Parathyroid adenoma (tissue), 2 donors: ENCODE measurements at regions not wholly inside any gene's neighbourhood (a gene's known extent, or its start where the extent isn't known, plus 50 kb on each side); places are given as distances from the start of the nearest gene placed in this dataset.
"Not testable (repeated sequence)": the region's sequence is repeated elsewhere in the genome, so short reads cannot be mapped to it uniquely, and the experiment has no call there.

Experiments used
- H2AFZ ChIP-seq: fragments of 300-600 bp; sonication (generic); one replicate; pipeline ENCODE4 v1.7.0; 2017; ENCODE audit warnings: antibody characterized with exemption, mild to moderate bottlenecking
- H3K27ac ChIP-seq: fragments of 300-600 bp; sonication (generic); one replicate; pipeline ENCODE4 v1.7.0; 2017
- H3K27me3 ChIP-seq: fragments of 300-600 bp; sonication (generic); one replicate; pipeline ENCODE4 v1.7.0; 2017; ENCODE audit warnings: low read length; ENCODE audit not compliant: control insufficient read depth, insufficient read depth
- H3K36me3 ChIP-seq: fragments of 300-600 bp; sonication (generic); one replicate; pipeline ENCODE4 v1.7.0; 2017; ENCODE audit warnings: low read length; ENCODE audit not compliant: control insufficient read depth, insufficient read depth
- H3K4me1 ChIP-seq: fragments of 300-600 bp; sonication (generic); one replicate; pipeline ENCODE4 v1.7.0; 2017; ENCODE audit warnings: control low read depth
- H3K4me2 ChIP-seq: fragments of 300-600 bp; sonication (generic); one replicate; pipeline ENCODE4 v1.7.0; 2017; ENCODE audit warnings: low read length
- H3K4me3 ChIP-seq: fragments of 300-600 bp; sonication (generic); one replicate; pipeline ENCODE4 v1.7.0; 2017; ENCODE audit warnings: low read depth, low read length
- H3K79me2 ChIP-seq: fragments of 300-600 bp; sonication (generic); one replicate; pipeline ENCODE4 v1.7.0; 2017; ENCODE audit warnings: control low read depth
- H3K9ac ChIP-seq: fragments of 300-600 bp; sonication (generic); one replicate; pipeline ENCODE4 v1.7.0; 2017; ENCODE audit warnings: mild to moderate bottlenecking
- H3K9me3 ChIP-seq: fragments of 300-600 bp; sonication (generic); one replicate; pipeline ENCODE4 v1.7.0; 2017; ENCODE audit warnings: low read length; ENCODE audit not compliant: control insufficient read depth
- TF ChIP-seq, protein P1 (sequence below): fragments of 300-600 bp; sonication (generic); IDR thresholded peaks from one replicate; pipeline ENCODE4 v1.7.0; 2017; ENCODE audit warnings: antibody characterized with exemption, mild to moderate bottlenecking
- donor health status: primary hyperparathyroidism.

DNA sequence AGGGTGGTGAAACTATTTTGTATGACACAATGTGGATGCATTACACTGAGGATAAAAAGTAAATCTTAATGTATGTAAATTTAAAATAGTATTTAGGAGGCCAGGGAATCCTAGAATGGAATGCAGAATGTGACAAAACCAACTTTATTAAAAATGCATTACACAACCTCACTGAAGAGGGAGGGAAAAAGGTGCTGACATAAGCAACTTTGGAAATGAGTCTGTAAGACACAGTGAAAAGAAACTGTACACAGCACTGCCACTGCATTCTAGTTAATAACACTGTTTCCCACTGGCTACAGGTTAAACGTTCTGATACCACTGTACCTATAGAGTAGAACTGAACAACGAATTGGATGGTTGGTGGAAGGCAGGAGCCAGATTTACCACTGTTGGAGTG lies 308.8 kb upstream of the DPP6 start:
- not testable (repeated sequence) for H3K4me1 ChIP-seq, H3K27me3 ChIP-seq, H2AFZ ChIP-seq, H3K79me2 ChIP-seq, H3K4me3 ChIP-seq, H3K9ac ChIP-seq, H3K36me3 ChIP-seq, H3K4me2 ChIP-seq, H3K9me3 ChIP-seq, H3K27ac ChIP-seq

DNA sequence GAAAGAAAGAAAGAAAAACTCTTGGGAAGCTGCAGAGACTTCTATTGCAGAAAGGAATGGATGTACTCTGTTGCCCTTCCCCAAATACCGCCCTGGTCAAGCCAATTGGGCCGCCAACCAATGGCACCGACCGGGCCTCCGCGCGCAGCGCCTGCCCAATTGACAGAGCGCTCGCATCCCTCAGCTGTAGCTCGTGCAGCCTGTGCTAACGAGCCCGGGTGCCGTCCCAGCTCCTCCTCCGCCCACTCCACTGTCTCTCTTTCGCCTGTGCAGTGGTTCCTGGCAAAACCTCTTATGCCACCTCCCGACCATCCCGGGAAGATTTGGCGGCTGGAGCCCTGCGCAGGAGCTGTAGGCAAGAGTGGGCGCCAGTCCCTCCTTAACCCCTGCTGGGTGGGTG lies 304.2 kb upstream of the DPP6 start:
- H3K27ac ChIP-seq, H3K79me2 ChIP-seq, H3K4me1 ChIP-seq, H2AFZ ChIP-seq, H3K9ac ChIP-seq, H3K9me3 ChIP-seq, H3K27me3 ChIP-seq, H3K36me3 ChIP-seq, H3K4me3 ChIP-seq, H3K4me2 ChIP-seq: not testable (repeated sequence)

DNA sequence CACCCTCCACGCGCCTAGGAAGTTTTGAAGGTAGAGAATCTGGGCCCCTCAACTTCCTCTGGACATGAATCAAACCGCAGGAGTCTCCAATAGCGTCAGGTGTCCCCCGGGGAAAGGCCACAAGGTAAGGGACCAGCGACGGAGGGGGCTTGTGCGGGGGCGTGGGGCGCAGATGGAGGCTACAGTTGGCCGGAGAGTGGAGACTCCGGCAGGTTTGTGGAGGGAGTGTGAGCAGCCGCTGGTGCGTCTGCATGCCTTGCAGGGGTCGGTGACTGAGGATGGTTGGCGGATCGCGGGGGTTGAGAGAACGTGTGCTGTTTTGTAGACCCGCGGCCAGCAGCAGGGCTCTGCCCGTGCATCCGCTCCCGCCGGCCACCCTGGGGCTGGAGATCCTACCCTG lies 303.3 kb upstream of the DPP6 start:
- H2AFZ ChIP-seq, H3K4me1 ChIP-seq, H3K27me3 ChIP-seq, H3K36me3 ChIP-seq, H3K4me2 ChIP-seq, H3K9me3 ChIP-seq, H3K79me2 ChIP-seq, H3K27ac ChIP-seq, H3K4me3 ChIP-seq, H3K9ac ChIP-seq: not testable (repeated sequence)

DNA sequence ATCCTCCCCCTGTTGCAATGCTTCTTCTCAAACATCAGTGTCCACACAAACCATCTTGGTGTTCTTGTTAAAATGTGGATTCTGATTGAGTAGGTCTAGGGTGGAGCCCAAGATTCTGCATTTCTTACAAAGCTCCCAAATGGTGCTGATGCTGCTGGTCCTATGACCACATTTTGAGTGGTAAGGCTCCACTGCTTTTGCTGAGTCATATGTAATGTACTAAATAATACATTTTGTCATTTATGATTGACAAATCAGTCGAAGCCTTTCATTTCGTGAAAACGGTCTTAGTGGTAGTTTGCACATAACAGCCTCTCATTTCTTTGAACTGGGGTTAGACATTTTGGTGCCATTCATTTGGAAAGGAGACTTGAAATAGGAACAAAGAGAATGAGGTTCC lies 286.3 kb upstream of the DPP6 start:
- not testable (repeated sequence) for H3K4me2 ChIP-seq, H3K9ac ChIP-seq, H3K4me1 ChIP-seq, H3K27ac ChIP-seq, H3K27me3 ChIP-seq, H3K79me2 ChIP-seq, H3K9me3 ChIP-seq, H3K36me3 ChIP-seq, H3K4me3 ChIP-seq, H2AFZ ChIP-seq

DNA sequence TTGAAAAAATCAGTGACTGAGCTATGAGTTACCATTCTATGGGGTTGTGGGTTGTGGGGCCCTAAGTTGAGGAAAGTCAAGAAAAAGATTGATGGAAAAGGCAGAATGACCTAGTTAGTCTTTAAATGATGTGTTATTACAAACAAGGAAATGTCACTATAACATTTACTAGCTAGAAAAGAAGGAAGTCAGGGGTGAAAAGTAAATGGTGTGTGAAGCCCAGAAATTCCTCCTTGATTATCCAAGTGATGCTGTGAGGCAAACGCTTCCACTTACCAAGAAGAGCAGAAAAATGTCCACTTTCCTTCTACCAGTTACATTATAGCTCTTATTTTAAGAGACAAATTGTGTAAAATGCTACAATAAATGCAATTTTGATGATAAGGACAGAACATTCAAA lies 285.3 kb upstream of the DPP6 start:
- not testable (repeated sequence) for H3K4me2 ChIP-seq, H3K27me3 ChIP-seq, H2AFZ ChIP-seq, H3K9me3 ChIP-seq, H3K27ac ChIP-seq, H3K36me3 ChIP-seq, H3K9ac ChIP-seq, H3K79me2 ChIP-seq, H3K4me1 ChIP-seq, H3K4me3 ChIP-seq

DNA sequence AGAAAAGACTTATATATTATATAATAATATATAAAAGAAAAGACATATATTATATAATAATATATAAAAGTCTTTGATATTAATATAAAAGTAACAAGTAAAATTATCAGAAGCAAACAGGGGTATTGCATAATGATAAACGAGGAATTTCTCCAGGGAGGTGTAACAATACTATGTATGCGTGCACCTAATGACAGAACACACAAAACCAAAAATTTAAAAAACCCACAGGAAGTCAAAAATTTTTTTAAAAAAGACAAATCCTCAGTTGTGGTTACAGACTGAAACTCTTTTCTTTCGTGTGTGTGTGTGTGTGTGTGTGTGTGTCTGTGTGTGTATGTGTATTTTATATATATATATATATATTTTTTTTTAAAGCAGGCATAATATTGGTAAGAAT lies 279.2 kb upstream of the DPP6 start:
- Histone ChIP-seq H3K79me2 (no peaks in the 10 kb centered on the region), H2AFZ (no peak overlapping the region), H3K4me2 (no peak overlapping the region), H3K9ac (no peak overlapping the region), H3K36me3 (no peaks in the 10 kb centered on the region), H3K9me3 (no peaks in the 10 kb centered on the region), H3K27me3 (no peaks in the 10 kb centered on the region), H3K4me1 (no peaks in the 10 kb centered on the region), H3K27ac (no peak overlapping the region), H3K4me3 (no peak overlapping the region)
- TF ChIP-seq, protein P1, sequence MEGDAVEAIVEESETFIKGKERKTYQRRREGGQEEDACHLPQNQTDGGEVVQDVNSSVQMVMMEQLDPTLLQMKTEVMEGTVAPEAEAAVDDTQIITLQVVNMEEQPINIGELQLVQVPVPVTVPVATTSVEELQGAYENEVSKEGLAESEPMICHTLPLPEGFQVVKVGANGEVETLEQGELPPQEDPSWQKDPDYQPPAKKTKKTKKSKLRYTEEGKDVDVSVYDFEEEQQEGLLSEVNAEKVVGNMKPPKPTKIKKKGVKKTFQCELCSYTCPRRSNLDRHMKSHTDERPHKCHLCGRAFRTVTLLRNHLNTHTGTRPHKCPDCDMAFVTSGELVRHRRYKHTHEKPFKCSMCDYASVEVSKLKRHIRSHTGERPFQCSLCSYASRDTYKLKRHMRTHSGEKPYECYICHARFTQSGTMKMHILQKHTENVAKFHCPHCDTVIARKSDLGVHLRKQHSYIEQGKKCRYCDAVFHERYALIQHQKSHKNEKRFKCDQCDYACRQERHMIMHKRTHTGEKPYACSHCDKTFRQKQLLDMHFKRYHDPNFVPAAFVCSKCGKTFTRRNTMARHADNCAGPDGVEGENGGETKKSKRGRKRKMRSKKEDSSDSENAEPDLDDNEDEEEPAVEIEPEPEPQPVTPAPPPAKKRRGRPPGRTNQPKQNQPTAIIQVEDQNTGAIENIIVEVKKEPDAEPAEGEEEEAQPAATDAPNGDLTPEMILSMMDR, result no peak

DNA sequence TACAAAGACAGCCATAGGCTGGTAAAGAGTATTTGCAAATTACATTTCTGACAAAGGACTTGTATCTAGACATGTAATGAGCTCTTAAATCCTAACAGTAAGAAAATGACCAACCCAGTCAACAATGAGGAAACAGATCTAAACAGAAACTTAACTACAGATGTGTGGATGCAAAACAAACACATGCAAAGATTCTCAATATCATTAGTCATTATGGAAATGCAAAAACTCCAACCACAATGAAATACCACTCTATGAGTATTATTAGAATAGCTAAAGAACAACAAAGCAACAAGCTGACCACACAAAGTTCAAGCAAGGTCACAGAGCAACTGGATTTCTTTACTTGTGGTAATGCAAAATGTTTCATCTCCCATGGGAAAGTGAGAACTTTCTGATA lies 275.3 kb upstream of the DPP6 start:
- H3K36me3 ChIP-seq, H3K79me2 ChIP-seq, H2AFZ ChIP-seq, H3K4me3 ChIP-seq, H3K9me3 ChIP-seq, H3K27ac ChIP-seq, H3K9ac ChIP-seq, H3K27me3 ChIP-seq, H3K4me2 ChIP-seq, H3K4me1 ChIP-seq: not testable (repeated sequence)

DNA sequence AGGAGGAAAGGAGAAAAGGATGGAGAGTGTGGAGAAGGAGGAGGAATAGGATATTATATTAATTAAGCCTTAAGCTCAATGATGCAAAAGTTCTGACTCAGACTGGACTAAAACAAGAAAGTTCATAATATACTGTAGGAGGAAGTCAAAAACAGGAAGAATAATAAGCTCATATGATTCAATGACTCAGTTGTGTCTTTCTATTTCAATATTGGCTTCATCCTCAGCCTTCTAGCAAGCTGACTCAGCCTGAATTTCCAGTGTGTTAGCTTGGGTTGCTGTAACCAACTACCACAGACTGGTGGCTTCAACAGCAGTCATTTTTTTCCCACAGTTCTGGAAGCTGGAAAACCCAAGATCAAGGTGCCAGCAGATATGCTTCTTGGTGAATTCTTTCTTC lies 254.8 kb upstream of the DPP6 start:
- H3K4me3 ChIP-seq, H3K4me1 ChIP-seq, H3K27ac ChIP-seq, H3K9ac ChIP-seq, H3K9me3 ChIP-seq, H2AFZ ChIP-seq, H3K79me2 ChIP-seq, H3K27me3 ChIP-seq, H3K36me3 ChIP-seq, H3K4me2 ChIP-seq: not testable (repeated sequence)
